ENCODE measurements at regions not wholly inside any gene's neighbourhood (a gene's known extent, or its start where the extent isn't known, plus 50 kb on each side); places are given as distances from the start of the nearest gene placed in this dataset.
A peak's percentile ranks its signal among the peaks of the same experiment; 100 is the strongest.

DNA sequence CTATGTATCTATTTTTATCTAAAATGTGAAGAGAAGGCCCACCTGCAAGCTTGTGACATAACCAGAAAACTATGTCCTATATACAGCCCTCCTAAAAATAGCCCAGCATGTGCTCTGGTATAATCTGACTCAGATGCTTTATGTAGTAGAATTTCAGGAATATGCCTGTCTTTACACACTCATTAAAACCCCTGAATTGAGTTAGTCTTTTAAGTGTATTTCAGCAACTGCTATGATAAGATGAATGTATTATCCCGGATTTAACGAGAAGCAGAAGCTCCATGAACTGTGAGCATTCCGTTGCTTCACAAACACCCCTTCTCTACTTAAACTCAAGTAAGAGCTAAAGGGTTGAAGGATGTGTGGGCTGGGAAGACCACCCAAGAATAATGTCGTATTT, 89.9 kb upstream of the PRICKLE1 start:
- Histone ChIP-seq H3K27me3 (ENCODE audit: insufficient read depth, low read length) (no peaks in the 10 kb centered on the region), H3K36me3 (ENCODE audit: insufficient read depth, low read length) (no peaks in the 10 kb centered on the region), H3K4me1 (ENCODE audit: insufficient read depth, low read length) (peaks cover 9% of the 10 kb centered on the region), H3K27ac (ENCODE audit: low read depth, low read length) (peak overlapping the region; percentile 36), H3K9me3 (ENCODE audit: insufficient read depth, low read depth, low read length) (no peaks in the 10 kb centered on the region), H3K4me2 (ENCODE audit: low read length) (peak overlapping the region; percentile 74), H4K20me1 (ENCODE audit: insufficient read depth, low read length) (no peaks in the 10 kb centered on the region), H3K4me3 (ENCODE audit: insufficient read depth, low read depth, low read length) (peak overlapping the region; percentile 3), H2AFZ (ENCODE audit: low read depth, low read length) (peak overlapping the region; percentile 9), H3K9ac (ENCODE audit: low read length) (peak overlapping the region; percentile 51), H3K79me2 (ENCODE audit: insufficient read depth, low read length) (no peaks in the 10 kb centered on the region)
- peaks cover 2% of the 10 kb centered on the region for H3K36me3 Mint-ChIP-seq (ENCODE audit: low read depth, unreplicated experiment)
- peaks cover 1% of the 10 kb centered on the region for H3K9me3 Mint-ChIP-seq (ENCODE audit: unreplicated experiment)
- FAIRE-seq = no peak
- TF ChIP-seq EZH2 (IDR thresholded peaks at IDR 0.05; ENCODE audit: insufficient read depth, low read length) = no peak
- TF ChIP-seq, protein P1, sequence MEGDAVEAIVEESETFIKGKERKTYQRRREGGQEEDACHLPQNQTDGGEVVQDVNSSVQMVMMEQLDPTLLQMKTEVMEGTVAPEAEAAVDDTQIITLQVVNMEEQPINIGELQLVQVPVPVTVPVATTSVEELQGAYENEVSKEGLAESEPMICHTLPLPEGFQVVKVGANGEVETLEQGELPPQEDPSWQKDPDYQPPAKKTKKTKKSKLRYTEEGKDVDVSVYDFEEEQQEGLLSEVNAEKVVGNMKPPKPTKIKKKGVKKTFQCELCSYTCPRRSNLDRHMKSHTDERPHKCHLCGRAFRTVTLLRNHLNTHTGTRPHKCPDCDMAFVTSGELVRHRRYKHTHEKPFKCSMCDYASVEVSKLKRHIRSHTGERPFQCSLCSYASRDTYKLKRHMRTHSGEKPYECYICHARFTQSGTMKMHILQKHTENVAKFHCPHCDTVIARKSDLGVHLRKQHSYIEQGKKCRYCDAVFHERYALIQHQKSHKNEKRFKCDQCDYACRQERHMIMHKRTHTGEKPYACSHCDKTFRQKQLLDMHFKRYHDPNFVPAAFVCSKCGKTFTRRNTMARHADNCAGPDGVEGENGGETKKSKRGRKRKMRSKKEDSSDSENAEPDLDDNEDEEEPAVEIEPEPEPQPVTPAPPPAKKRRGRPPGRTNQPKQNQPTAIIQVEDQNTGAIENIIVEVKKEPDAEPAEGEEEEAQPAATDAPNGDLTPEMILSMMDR (IDR thresholded peaks at IDR 0.05; ENCODE audit: insufficient read depth, low read depth, low read length) = no peak
- peaks cover 14% of the 10 kb centered on the region for H3K4me1 Mint-ChIP-seq (ENCODE audit: low read depth, unreplicated experiment)
- H3K27ac Mint-ChIP-seq (ENCODE audit: unreplicated experiment) = no peak overlapping the region
- no peak overlapping the region for H3K4me3 Mint-ChIP-seq (ENCODE audit: unreplicated experiment)
- DNase-seq (ENCODE audit: low read depth) = peak; percentile 71
- no peaks in the 10 kb centered on the region for H3K27me3 Mint-ChIP-seq (ENCODE audit: low read depth, unreplicated experiment)

GRCh38 chr12:42677461-42677860, 87.9 kb upstream of the PRICKLE1 start:
- Mint-ChIP-seq H3K27me3 (ENCODE audit: low read depth, unreplicated experiment) (no peaks in the 10 kb centered on the region), H3K9me3 (ENCODE audit: unreplicated experiment) (peaks cover 4% of the 10 kb centered on the region), H3K4me1 (ENCODE audit: low read depth, unreplicated experiment) (peaks cover 14% of the 10 kb centered on the region), H3K27ac (ENCODE audit: unreplicated experiment) (no peak overlapping the region), H3K4me3 (ENCODE audit: unreplicated experiment) (no peak overlapping the region), H3K36me3 (ENCODE audit: low read depth, unreplicated experiment) (peaks cover 2% of the 10 kb centered on the region)
- FAIRE-seq (no peak), DNase-seq (ENCODE audit: low read depth) (no peak)
- no peaks in the 10 kb centered on the region for H4K20me1 ChIP-seq (ENCODE audit: insufficient read depth, low read length)
- H3K36me3 ChIP-seq (ENCODE audit: insufficient read depth, low read length) = no peaks in the 10 kb centered on the region
- no peak overlapping the region for H3K27ac ChIP-seq (ENCODE audit: low read depth, low read length)
- no peaks in the 10 kb centered on the region for H3K9me3 ChIP-seq (ENCODE audit: insufficient read depth, low read depth, low read length)
- no peak overlapping the region for H3K4me3 ChIP-seq (ENCODE audit: insufficient read depth, low read depth, low read length)
- H3K9ac ChIP-seq (ENCODE audit: low read length) = no peak overlapping the region
- TF ChIP-seq EZH2 (IDR thresholded peaks at IDR 0.05; ENCODE audit: insufficient read depth, low read length) = no peak
- TF ChIP-seq, protein P1 (IDR thresholded peaks at IDR 0.05; ENCODE audit: insufficient read depth, low read depth, low read length) = no peak
- H3K4me2 ChIP-seq (ENCODE audit: low read length) = no peak overlapping the region
- peaks cover 9% of the 10 kb centered on the region for H3K4me1 ChIP-seq (ENCODE audit: insufficient read depth, low read length)
- no peaks in the 10 kb centered on the region for H3K27me3 ChIP-seq (ENCODE audit: insufficient read depth, low read length)
- H2AFZ ChIP-seq (ENCODE audit: low read depth, low read length) = no peak overlapping the region
- no peaks in the 10 kb centered on the region for H3K79me2 ChIP-seq (ENCODE audit: insufficient read depth, low read length)

GRCh38 chr12:42673535-42673934, 84.0 kb upstream of the PRICKLE1 start:
- Mint-ChIP-seq H3K27me3 (ENCODE audit: low read depth, unreplicated experiment) (no peaks in the 10 kb centered on the region), H3K36me3 (ENCODE audit: low read depth, unreplicated experiment) (peaks cover 2% of the 10 kb centered on the region)
- H2AFZ ChIP-seq (ENCODE audit: low read depth, low read length) = no peak overlapping the region

More at GRCh38 chr12:42673535-42673934, 84.0 kb upstream of the PRICKLE1 start:
- H3K27me3 ChIP-seq (ENCODE audit: insufficient read depth, low read length) = no peaks in the 10 kb centered on the region
- H3K4me3 Mint-ChIP-seq (ENCODE audit: unreplicated experiment) = no peak overlapping the region
- H3K36me3 ChIP-seq (ENCODE audit: insufficient read depth, low read length) = no peaks in the 10 kb centered on the region
- H3K9me3 ChIP-seq (ENCODE audit: insufficient read depth, low read depth, low read length) = no peaks in the 10 kb centered on the region
- no peak for FAIRE-seq
- no peaks in the 10 kb centered on the region for H4K20me1 ChIP-seq (ENCODE audit: insufficient read depth, low read length)
- H3K27ac Mint-ChIP-seq (ENCODE audit: unreplicated experiment) = no peak overlapping the region
- no peaks in the 10 kb centered on the region for H3K79me2 ChIP-seq (ENCODE audit: insufficient read depth, low read length)
- no peak overlapping the region for H3K27ac ChIP-seq (ENCODE audit: low read depth, low read length)
- no peak overlapping the region for H3K4me3 ChIP-seq (ENCODE audit: insufficient read depth, low read depth, low read length)
- no peak overlapping the region for H3K9ac ChIP-seq (ENCODE audit: low read length)
- TF ChIP-seq EZH2 (IDR thresholded peaks at IDR 0.05; ENCODE audit: insufficient read depth, low read length) = no peak
- TF ChIP-seq, protein P1 (IDR thresholded peaks at IDR 0.05; ENCODE audit: insufficient read depth, low read depth, low read length) = no peak
- no peak for DNase-seq (ENCODE audit: low read depth)
- peaks cover 3% of the 10 kb centered on the region for H3K9me3 Mint-ChIP-seq (ENCODE audit: unreplicated experiment)
- peaks cover 4% of the 10 kb centered on the region for H3K4me1 Mint-ChIP-seq (ENCODE audit: low read depth, unreplicated experiment)
- H3K4me2 ChIP-seq (ENCODE audit: low read length) = no peak overlapping the region
- H3K4me1 ChIP-seq (ENCODE audit: insufficient read depth, low read length) = peaks cover 8% of the 10 kb centered on the region
